ENCODE measurements at regions not wholly inside any gene's neighbourhood (a gene's known extent, or its start where the extent isn't known, plus 50 kb on each side); places are given as distances from the start of the nearest gene placed in this dataset.

- Mint-ChIP-seq H3K27ac (no peak overlapping the region), H3K27me3 (ENCODE audit: low read depth in 3 of 3) (peaks cover 3 to 17% (median 6%) of the 10 kb centered on the region in 3 donors)
Measured at GRCh38 chr20:1811621-1812498, 83.3 kb upstream of the SIRPA start.

GRCh38 chr20:1810926-1811620 is 84.1 kb upstream of the SIRPA start:
- H3K27ac Mint-ChIP-seq: no peak overlapping the region
- H3K4me3 Mint-ChIP-seq: no peak overlapping the region
- peaks cover 0 to 5% (median 0%) of the 10 kb centered on the region in 6 donors for H3K9me3 Mint-ChIP-seq
- no peaks in the 10 kb centered on the region for H3K36me3 Mint-ChIP-seq
- H3K4me1 Mint-ChIP-seq: no peaks in the 10 kb centered on the region
- DNase-seq: no peak
- peaks cover 3 to 17% (median 6%) of the 10 kb centered on the region in 3 donors for H3K27me3 Mint-ChIP-seq (ENCODE audit: low read depth in 3 of 3)

More at GRCh38 chr20:1811621-1812498, 83.3 kb upstream of the SIRPA start:
- no peaks in the 10 kb centered on the region for H3K4me1 Mint-ChIP-seq
- no peaks in the 10 kb centered on the region for H3K36me3 Mint-ChIP-seq
- no peak overlapping the region for H3K4me3 Mint-ChIP-seq
- DNase-seq: no peak
- H3K9me3 Mint-ChIP-seq: peaks cover 0 to 5% (median 0%) of the 10 kb centered on the region in 6 donors

- Mint-ChIP-seq H3K27me3 (ENCODE audit: low read depth in 3 of 3) (peaks cover 3 to 17% (median 5%) of the 10 kb centered on the region in 3 donors), H3K9me3 (peaks cover 0 to 5% (median 0%) of the 10 kb centered on the region in 6 donors)
Measured at GRCh38 chr20:1810572-1810925, 84.7 kb upstream of the SIRPA start.

GRCh38 chr20:1809611-1810510 is 85.3 kb upstream of the SIRPA start:
- no peaks in the 10 kb centered on the region for H3K36me3 Mint-ChIP-seq
- no peak overlapping the region for H3K4me3 Mint-ChIP-seq
- no peak overlapping the region for H3K27ac Mint-ChIP-seq
- DNase-seq: no peak
- peaks cover 3 to 19% (median 5%) of the 10 kb centered on the region in 3 donors for H3K27me3 Mint-ChIP-seq (ENCODE audit: low read depth in 3 of 3)
- peaks cover 0 to 5% (median 0%) of the 10 kb centered on the region in 6 donors for H3K9me3 Mint-ChIP-seq
- H3K4me1 Mint-ChIP-seq: no peaks in the 10 kb centered on the region

More at GRCh38 chr20:1810572-1810925, 84.7 kb upstream of the SIRPA start:
- Mint-ChIP-seq H3K27ac (no peak overlapping the region), H3K4me3 (no peak overlapping the region), H3K4me1 (no peaks in the 10 kb centered on the region), H3K36me3 (no peaks in the 10 kb centered on the region)
- no peak for DNase-seq

DNA sequence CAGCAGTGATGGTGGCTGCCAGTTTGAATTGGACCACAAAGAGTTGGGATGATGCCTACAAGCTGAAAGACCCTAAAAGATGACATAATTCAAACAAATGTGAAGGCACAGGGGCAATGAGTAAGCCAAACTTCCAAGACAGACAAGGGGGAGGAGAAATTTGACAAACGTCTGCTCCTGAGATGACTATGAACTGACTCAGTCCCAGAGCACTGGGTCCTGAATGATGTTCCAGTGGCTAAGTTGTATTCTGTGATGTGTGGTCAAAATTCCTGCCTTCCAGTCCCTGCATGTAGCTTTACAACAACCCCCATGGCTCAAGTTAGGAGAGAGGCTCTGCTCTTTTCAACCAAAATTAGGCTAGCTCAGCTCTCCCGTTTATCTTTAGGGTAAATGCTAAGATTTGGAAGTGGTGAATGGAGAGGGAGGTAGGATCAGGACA is 86.1 kb upstream of the SIRPA start:
- Mint-ChIP-seq H3K9me3 (peaks cover 0 to 5% (median 0%) of the 10 kb centered on the region in 6 donors), H3K4me3 (no peak overlapping the region), H3K27me3 (ENCODE audit: low read depth in 3 of 3) (peaks cover 4 to 26% (median 8%) of the 10 kb centered on the region in 3 donors), H3K27ac (no peak overlapping the region), H3K4me1 (no peaks in the 10 kb centered on the region), H3K36me3 (no peaks in the 10 kb centered on the region)
- DNase-seq: no peak

- no peaks in the 10 kb centered on the region for H3K36me3 Mint-ChIP-seq
Measured at GRCh38 chr20:1808101-1808500, 87.1 kb upstream of the SIRPA start.

DNA sequence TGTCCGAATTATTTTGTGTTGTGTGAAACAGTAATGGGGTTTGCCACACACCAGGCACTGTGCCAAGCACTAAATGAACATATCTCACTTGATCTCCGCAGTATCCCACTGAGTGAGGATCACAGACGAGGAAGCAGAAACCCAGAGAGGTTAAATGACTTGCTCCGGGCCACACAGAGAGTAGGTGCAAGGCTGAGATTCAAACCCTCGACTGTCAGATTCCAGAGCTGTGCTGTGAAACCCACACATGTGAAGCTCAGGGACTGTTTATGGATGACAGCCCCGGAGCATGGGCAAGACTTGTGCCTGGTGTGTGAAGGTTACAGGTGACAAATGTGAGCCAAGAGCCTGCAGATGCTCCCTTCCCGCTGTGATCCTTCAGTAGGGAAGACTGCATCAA is 87.8 kb upstream of the SIRPA start:
- peaks cover 5 to 29% (median 11%) of the 10 kb centered on the region in 3 donors for H3K27me3 Mint-ChIP-seq (ENCODE audit: low read depth in 3 of 3)
- no peaks in the 10 kb centered on the region for H3K4me1 Mint-ChIP-seq
- H3K27ac Mint-ChIP-seq: no peak overlapping the region
- H3K36me3 Mint-ChIP-seq: no peaks in the 10 kb centered on the region
- H3K9me3 Mint-ChIP-seq: peaks cover 0 to 5% (median 0%) of the 10 kb centered on the region in 6 donors
- DNase-seq: no peak
- H3K4me3 Mint-ChIP-seq: no peak overlapping the region

More at GRCh38 chr20:1808101-1808500, 87.1 kb upstream of the SIRPA start:
- Mint-ChIP-seq H3K9me3 (peaks cover 0 to 5% (median 0%) of the 10 kb centered on the region in 6 donors), H3K27me3 (ENCODE audit: low read depth in 3 of 3) (peaks cover 5 to 25% (median 8%) of the 10 kb centered on the region in 3 donors), H3K4me3 (no peak overlapping the region), H3K4me1 (no peaks in the 10 kb centered on the region), H3K27ac (no peak overlapping the region)
- no peak for DNase-seq

- Mint-ChIP-seq H3K9me3 (peaks cover 0 to 5% (median 0%) of the 10 kb centered on the region in 6 donors), H3K36me3 (no peaks in the 10 kb centered on the region), H3K4me3 (no peak overlapping the region), H3K27me3 (ENCODE audit: low read depth in 3 of 3) (peaks cover 9 to 37% (median 14%) of the 10 kb centered on the region in 3 donors), H3K27ac (no peak overlapping the region), H3K4me1 (no peaks in the 10 kb centered on the region)
- DNase-seq: no peak
Measured at GRCh38 chr20:1806456-1806855, 88.8 kb upstream of the SIRPA start.

DNA sequence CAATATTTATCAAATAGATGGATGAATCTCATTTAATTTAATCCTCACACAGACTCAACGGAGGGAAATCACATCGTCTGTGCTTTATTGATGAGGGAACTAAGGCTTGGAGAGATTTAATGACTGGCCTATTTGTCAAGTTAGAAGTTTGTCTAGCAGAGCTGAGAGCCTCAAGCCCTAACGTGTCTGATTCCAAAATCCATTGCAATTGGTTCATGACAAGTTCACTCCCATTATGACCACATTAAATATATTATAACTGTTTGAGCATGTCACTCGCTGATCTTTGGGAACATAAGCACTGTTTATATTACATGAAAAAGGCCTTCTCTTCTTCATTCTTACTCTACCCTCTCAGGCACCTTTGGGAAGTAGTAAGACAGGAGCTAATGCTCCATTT is 89.4 kb upstream of the SIRPA start:
- no peak overlapping the region for H3K27ac Mint-ChIP-seq
- no peaks in the 10 kb centered on the region for H3K36me3 Mint-ChIP-seq
- H3K4me1 Mint-ChIP-seq: no peaks in the 10 kb centered on the region
- H3K4me3 Mint-ChIP-seq: no peak overlapping the region
- peaks cover 0 to 2% (median 0%) of the 10 kb centered on the region in 6 donors for H3K9me3 Mint-ChIP-seq
- H3K27me3 Mint-ChIP-seq (ENCODE audit: low read depth in 3 of 3): peaks cover 9 to 39% (median 14%) of the 10 kb centered on the region in 3 donors
- DNase-seq: no peak

DNA sequence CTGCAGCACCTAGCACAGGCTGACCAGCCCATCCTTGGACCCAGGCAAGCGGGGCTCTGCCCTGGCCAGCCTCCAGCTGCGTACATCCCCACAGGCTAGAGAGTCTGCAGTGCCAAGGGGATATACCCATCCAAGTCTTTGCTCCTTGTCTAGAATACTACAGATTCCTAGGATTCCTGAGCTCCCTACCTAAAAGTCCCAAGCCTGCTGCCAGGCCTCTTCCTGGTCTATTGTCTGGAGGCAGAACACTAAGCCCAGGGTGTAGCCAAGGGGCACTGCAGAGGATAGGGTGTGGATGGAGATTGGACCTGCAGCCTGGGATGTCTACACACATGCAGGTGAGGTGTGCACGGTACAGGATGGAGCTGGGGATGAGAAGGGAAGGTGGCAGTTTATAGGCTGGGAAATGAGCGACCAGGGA is 90.0 kb upstream of the SIRPA start:
- DNase-seq: no peak
- H3K36me3 Mint-ChIP-seq: no peaks in the 10 kb centered on the region
- H3K27ac Mint-ChIP-seq: no peak overlapping the region
- H3K4me3 Mint-ChIP-seq: no peak overlapping the region
- peaks cover 11 to 45% (median 14%) of the 10 kb centered on the region in 3 donors for H3K27me3 Mint-ChIP-seq (ENCODE audit: low read depth in 3 of 3)
- no peaks in the 10 kb centered on the region for H3K4me1 Mint-ChIP-seq
- H3K9me3 Mint-ChIP-seq: peaks cover 0 to 2% (median 0%) of the 10 kb centered on the region in 6 donors

GRCh38 chr20:1804554-1804956 is 90.7 kb upstream of the SIRPA start:
- Mint-ChIP-seq H3K36me3 (no peaks in the 10 kb centered on the region), H3K9me3 (peaks cover 0 to 2% (median 0%) of the 10 kb centered on the region in 6 donors), H3K4me1 (no peaks in the 10 kb centered on the region), H3K27ac (no peak overlapping the region), H3K27me3 (ENCODE audit: low read depth in 3 of 3) (peaks cover 11 to 47% (median 17%) of the 10 kb centered on the region in 3 donors), H3K4me3 (no peak overlapping the region)
- DNase-seq: no peak

GRCh38 chr20:1803932-1804501 is 91.2 kb upstream of the SIRPA start:
- Mint-ChIP-seq H3K27me3 (ENCODE audit: low read depth in 3 of 3) (peaks cover 11 to 47% (median 17%) of the 10 kb centered on the region in 3 donors), H3K4me3 (no peak overlapping the region), H3K36me3 (no peaks in the 10 kb centered on the region), H3K9me3 (peaks cover 0 to 2% (median 0%) of the 10 kb centered on the region in 6 donors), H3K4me1 (no peaks in the 10 kb centered on the region), H3K27ac (no peak overlapping the region)
- DNase-seq: no peak

Measured in immature natural killer cell (primary cell).